HuH-7.5 (cell line): ENCODE measurements at regions not wholly inside any gene's neighbourhood (a gene's known extent, or its start where the extent isn't known, plus 50 kb on each side); places are given as distances from the start of the nearest gene placed in this dataset.

Experiments
- DNase-seq: peaks from one replicate; pipeline ENCODE4 v3.0.0; 2011; ENCODE audit warnings: low spot score

GRCh38 chr13:21965095-21965494 is 294.2 kb downstream of the FGF9 start:
- no peak for DNase-seq

DNA sequence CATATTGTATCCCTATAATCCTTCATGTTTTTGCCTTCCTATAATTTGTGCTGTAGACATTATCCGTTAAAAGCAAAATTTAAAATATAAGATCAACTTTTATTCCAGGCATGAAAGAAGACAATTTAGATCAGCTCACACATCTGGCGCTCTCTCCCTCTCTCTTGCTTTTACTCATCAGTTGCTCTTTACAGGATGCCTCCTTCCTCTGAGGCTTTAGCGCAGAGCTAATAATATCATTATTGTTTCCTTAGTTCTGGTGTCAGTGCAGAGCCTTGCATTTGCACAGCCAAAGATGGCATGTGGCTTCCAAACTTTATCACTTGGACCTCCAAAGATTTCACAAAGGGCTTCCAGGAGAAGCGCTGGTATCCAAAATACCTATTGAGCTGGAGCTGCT is 295.1 kb downstream of the FGF9 start:
- DNase-seq: no peak

- DNase-seq: no peak
Observed at GRCh38 chr13:21967871-21968270, 297.0 kb downstream of the FGF9 start.

- DNase-seq: no peak
Observed at GRCh38 chr13:21970172-21970571, 299.3 kb downstream of the FGF9 start.

- no peak for DNase-seq
Observed at GRCh38 chr13:21970918-21971317, 300.0 kb downstream of the FGF9 start.

DNA sequence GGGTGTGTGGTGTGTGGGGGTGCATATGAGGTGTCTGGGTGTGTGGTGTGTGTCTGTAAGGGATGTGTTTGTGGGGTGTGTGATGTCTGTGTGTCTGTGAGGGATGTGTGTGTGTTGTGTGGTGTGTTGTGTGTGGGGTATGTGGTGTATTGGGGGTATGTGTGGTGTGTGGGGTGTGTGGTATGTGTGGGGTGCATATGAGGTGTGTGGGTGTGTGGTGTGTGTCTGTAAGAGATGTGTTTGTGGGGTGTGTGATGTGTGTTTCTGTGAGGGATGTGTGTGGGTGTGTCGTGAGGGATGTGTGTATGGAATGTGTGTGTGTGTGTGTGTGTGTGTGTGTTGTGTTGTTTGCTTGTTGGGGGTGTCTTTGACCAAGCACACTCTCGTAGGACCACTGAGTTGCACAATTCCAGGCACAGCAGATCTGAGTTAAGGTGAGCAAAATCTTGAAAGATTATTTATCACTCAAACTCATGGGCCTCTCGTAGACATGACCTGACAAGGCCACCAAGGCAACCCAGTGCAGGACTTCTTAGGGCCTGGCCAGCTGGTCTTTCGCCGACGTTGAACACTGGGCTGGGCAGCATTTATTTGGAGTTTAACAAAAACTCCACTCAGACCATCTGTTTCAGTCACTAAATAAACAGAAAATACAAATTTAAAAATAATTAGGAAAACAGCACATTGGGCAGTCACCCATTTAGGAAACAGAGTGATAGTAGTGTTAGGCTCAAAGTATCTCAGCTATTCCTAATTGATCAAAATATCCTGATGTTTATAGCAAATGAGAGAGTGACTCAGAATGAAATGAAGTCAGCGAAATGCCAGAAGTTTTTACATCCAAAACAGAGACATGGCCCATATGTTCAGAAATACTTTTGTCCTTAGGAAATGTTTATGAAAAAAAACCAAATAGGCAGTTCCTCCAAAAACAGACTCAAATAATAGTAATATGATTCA is 301.1 kb downstream of the FGF9 start:
- DNase-seq: no peak

GRCh38 chr13:21973437-21974125 is 302.7 kb downstream of the FGF9 start:
- DNase-seq: no peak

- no peak for DNase-seq
Observed at GRCh38 chr13:21974741-21975140, 303.9 kb downstream of the FGF9 start.

- DNase-seq: no peak
Observed at GRCh38 chr13:21976159-21976558, 305.3 kb downstream of the FGF9 start.

DNA sequence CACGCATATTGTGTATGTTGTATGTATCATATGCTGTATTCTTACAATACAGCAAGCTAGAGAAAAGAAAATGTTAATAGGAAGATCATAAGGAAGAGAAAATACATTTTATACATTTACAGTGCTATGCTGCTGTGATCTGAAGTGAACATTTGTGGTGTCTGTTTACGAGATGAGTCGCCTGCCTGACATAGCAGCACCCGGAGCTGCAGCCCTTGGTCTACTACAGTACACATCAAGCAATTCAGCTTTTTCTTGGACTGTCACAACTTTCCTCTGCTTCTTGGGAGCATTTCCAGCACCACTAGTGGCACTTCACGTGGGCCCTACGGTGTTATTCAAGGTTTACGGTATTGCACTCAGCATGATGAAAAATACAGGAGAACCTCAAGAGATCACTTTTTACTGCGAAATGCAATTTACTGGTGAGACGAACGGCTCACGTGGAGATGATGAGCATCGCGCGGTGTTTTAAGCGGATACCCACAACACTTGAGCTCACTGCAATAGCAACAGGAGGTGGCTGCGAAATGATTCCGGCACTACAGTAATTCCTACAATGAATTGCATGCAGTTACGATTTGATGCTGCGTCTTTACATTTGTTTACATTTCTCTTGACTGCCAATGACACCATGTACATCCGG is 308.4 kb downstream of the FGF9 start:
- no peak for DNase-seq

GRCh38 chr13:21980049-21980448 is 309.2 kb downstream of the FGF9 start:
- no peak for DNase-seq

GRCh38 chr13:21984156-21984555 is 313.3 kb downstream of the FGF9 start:
- DNase-seq: no peak

- no peak for DNase-seq
Observed at GRCh38 chr13:21986602-21987001, 315.7 kb downstream of the FGF9 start.

- no peak for DNase-seq
Observed at GRCh38 chr13:21987793-21988192, 316.9 kb downstream of the FGF9 start.

- DNase-seq: no peak
Observed at GRCh38 chr13:21988624-21989023, 317.8 kb downstream of the FGF9 start.

DNA sequence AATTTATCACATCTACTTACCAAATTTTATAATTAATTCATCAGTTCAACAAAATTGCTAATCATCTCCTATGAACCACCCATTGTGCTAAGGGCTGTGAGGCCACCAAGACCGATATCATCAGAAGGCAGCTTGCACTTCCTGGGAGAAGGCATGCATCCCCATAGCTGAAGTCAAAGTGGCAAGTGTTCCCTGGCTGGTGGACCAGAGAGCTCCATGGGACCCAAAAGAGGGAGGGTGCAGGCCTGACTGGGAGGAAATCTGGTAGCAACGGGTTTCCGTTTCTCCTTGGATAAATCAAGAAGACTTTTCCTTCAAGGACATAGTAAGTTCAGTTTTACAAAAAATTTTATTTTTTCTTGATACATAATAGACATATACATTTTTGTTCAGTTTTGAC is 325.2 kb downstream of the FGF9 start:
- no peak for DNase-seq

DNA sequence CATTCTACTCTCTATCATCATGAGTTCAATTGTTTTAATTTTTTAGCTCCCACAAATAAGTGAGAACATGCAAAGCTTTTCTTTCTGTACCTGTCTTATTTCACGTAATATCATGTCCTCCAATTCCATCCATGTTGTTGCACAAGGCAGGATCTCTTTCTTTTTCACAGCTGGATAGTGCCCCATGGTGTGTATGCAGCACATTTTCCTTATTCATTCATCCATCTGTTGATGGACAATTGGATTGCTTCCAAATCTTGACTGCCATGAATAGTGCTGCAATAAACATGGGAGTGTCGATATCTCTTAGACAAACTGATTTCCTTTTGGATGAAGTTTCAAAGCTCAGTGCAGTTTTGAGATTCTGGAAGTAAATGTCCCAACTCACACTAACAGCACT is 326.9 kb downstream of the FGF9 start:
- no peak for DNase-seq

DNA sequence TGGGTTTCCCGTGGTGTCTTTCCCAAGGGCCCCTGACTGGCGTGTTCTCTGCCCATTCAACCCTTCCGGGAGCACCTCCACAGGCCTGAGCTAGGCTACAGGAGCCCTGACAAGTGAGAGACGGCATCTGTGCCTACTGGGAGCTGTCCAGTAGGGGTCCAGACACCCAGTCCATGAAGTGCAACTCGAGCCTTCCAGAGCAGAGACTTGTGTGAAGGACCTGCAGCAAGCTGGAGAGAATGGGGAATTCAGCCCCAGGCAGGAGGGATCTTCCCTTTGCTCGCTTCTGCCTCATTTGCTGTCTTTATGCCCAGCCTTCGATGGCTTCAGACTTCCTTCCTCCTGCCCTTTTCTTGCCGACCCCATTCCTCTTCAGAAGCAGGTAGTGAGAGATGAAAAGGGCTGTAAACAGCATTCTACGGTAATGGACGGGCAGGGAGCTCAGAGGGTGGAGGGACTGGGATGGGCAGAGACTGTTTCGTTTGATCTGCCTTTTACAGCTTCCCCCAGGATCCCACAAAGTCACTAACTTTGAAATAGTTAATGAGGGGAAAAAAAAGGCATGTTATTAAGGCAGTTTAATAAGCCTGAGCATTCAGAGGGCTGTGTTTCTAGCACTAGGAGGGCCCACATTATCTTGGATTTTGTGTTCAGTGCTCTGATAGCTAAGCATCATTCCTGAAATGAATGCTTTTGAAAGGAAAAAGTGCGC is 327.6 kb downstream of the FGF9 start:
- no peak for DNase-seq

- DNase-seq: no peak
Observed at GRCh38 chr13:21999666-22000065, 328.8 kb downstream of the FGF9 start.

GRCh38 chr13:22000191-22000590 is 329.3 kb downstream of the FGF9 start:
- no peak for DNase-seq

GRCh38 chr13:22001336-22001735 is 330.5 kb downstream of the FGF9 start:
- no peak for DNase-seq

GRCh38 chr13:22002893-22003292 is 332.0 kb downstream of the FGF9 start:
- no peak for DNase-seq
